Activated CD4-positive, alpha-beta T cell treated with anti-CD3 and anti-CD28 coated beads, Interleukin-2, amount 50 U/mL, for 16 hours (primary cell): ENCODE measurements at regions not wholly inside any gene's neighbourhood (a gene's known extent, or its start where the extent isn't known, plus 50 kb on each side); places are given as distances from the start of the nearest gene placed in this dataset.

Experiments used
- DNase-seq: peaks from one replicate; pipeline ENCODE4 v3.0.0-alpha.2; 2020

GRCh38 chr2:157933160-157933920 is 57.2 kb upstream of the ACVR1 start:
- no peak for DNase-seq

DNA sequence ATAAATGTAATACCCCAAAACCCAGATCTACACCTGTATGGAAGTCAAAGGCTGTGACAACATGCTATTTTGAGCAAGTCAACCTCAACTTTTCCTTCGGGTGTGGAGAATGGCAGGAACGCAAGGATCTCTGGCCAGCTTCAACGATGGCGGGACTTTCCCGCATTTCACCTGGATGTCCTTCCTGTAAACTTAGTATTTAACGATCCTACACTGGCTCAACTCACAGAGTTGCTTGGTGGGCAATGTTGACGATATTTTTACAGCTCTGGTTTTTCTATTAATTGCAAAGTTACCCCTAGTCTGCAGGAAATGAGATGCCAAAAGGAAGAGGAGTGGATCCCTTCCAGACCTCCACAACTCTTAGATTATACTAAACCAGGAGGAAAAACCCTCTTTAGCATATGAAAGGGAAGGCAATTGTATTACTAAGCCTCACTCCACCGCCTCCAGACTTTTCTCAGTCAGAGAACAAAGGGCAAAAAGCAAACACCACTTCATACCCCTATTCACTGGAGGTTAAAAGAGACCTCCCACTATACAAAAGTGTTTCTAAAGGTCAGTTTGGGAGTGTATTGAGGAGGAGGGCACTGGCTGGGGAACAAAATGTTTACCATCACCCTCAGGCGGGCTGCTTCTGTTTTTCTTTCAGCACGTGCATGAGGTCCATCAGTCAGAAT is 56.5 kb upstream of the ACVR1 start:
- no peak for DNase-seq

- no peak for DNase-seq
Observed at GRCh38 chr2:157931542-157931941, 55.4 kb upstream of the ACVR1 start.

GRCh38 chr2:157930728-157931127 is 54.6 kb upstream of the ACVR1 start:
- no peak for DNase-seq

DNA sequence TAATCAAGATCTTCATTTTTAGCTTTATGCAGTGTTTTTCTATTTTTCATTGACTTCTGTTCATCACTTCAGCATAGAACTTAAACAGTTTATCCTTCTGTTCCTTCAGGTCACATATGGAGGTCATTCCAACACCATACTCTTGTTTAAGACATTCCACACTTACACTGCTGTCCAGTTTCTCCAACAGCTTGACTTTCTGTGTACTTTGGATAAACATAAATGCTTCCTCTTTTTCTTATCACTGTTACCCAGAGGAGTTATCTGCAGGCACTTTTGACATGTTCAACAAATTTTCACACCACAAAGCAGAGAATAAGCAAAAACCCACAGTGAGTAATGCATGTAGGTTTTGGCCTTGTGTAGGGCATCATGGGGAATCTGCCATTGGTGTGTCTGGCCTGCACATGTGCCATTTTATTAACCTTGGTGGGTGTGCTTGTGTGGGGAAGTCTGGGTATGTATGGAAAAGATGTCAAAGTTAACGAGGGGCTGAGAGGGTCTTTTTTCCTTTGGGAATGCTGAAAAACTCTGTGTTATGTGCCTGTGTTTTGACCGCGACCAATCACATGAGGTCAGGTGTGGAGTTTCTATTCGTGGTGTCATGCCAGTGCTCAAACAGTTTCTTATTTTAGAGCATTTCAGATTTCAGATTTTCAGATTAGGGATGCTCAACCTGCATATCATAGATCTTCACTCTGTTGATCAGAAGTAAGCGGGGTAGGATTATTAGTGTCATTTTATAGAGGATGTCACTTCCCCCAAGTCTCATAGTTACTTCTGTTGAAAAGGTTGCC is 53.9 kb upstream of the ACVR1 start:
- no peak for DNase-seq

GRCh38 chr2:157928372-157928771 is 52.2 kb upstream of the ACVR1 start:
- DNase-seq = no peak

DNA sequence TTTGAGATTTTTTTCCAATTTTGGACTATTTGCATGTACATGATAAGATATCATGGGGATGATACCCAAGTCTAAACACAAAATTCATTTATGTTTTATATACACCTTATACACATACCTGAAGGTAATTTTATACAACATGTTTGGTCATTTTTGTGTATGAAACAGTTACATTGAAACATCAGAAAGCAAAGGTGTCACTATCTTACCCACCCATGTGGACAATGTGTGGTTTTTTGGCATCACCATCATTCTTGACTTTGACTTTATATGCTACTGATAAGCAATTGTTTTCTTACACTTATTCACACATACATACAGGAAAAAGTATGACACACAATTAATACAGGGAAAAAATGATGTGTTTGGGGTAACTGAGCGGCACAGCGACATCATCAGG is 51.0 kb upstream of the ACVR1 start:
- DNase-seq = no peak
